Left lung (tissue), 4 donors: ENCODE measurements at regions not wholly inside any gene's neighbourhood (a gene's known extent, or its start where the extent isn't known, plus 50 kb on each side); places are given as distances from the start of the nearest gene placed in this dataset.

ENCODE experiments used
- ATAC-seq: fragments of 200-7000 bp; cut with Tn5 transposase; one replicate; pipeline ENCODE4 v1.9.1; 2020; ENCODE audit warnings: moderate library complexity
- DNase-seq, 4 donors: peaks; one replicate each; pipeline ENCODE4 v3.0.0-alpha.2; 2013 to 2020
- H3K27ac ChIP-seq, 2 donors: fragments of 200-600 bp; sonication (generic) in 1 of 2; one replicate each; pipeline versions ENCODE4 v1.5.0 to v1.8.0; 2020 to 2021
- H3K27me3 ChIP-seq, 2 donors: fragments of 200-600 bp; sonication (generic) in 1 of 2; one replicate each; pipeline versions ENCODE4 v1.5.0 to v1.8.0; 2020 to 2021
- H3K36me3 ChIP-seq, 2 donors: fragments of 200-600 bp; sonication (generic) in 1 of 2; one replicate each; pipeline versions ENCODE4 v1.5.0 to v1.8.0; 2020 to 2021
- H3K4me1 ChIP-seq, 2 donors: fragments of 200-600 bp; one replicate each; pipeline ENCODE4 v1.8.0; 2021
- H3K4me3 ChIP-seq, 2 donors: fragments of 200-600 bp; sonication (generic) in 1 of 2; one replicate each; pipeline versions ENCODE4 v1.5.0 to v1.8.0; 2020 to 2021; ENCODE audit warnings: mild to moderate bottlenecking in 1 of 2
- H3K9me3 ChIP-seq, 2 donors: fragments of 200-600 bp; sonication (generic) in 1 of 2; one replicate each; pipeline versions ENCODE4 v1.5.0 to v1.8.0; 2020 to 2021
- CTCF ChIP-seq, 2 donors: fragments of 200-600 bp; sonication (generic) in 1 of 2; IDR thresholded peaks; one replicate each; pipeline versions ENCODE4 v1.5.0 to v1.8.0; 2021; ENCODE audit warnings: antibody characterized with exemption in 2 of 2
- intact Hi-C, 2 donors: fragments of 100-400 bp; cut with DNase I; formaldehyde crosslinking; loops; one replicate each; pipeline versions ENCODE4 v1.11.2 to v1.14.2; 2022
- donor health status: DM: no; HTN: yes; CAD: no.
- donor health status: DM: no; HTN: no; CAD: no.

GRCh38 chr15:96560246-96560895, 229.9 kb downstream of the NR2F2 start:
- no peak for ATAC-seq
- H3K27ac ChIP-seq, result no peak overlapping the region
- H3K4me1 ChIP-seq, result no peaks in the 10 kb centered on the region
- no peaks in the 10 kb centered on the region for H3K9me3 ChIP-seq
- no peaks in the 10 kb centered on the region for H3K27me3 ChIP-seq
- no peak overlapping the region for H3K4me3 ChIP-seq
- intact Hi-C loops, result no loop called here
- no peaks in the 10 kb centered on the region for H3K36me3 ChIP-seq
- TF ChIP-seq CTCF (IDR thresholded peaks at IDR 0.05), result no peak
- DNase-seq, result no peak

GRCh38 chr15:96561593-96561992, 231.1 kb downstream of the NR2F2 start:
- Histone ChIP-seq H3K4me1 (no peaks in the 10 kb centered on the region), H3K27me3 (no peaks in the 10 kb centered on the region), H3K4me3 (no peak overlapping the region), H3K27ac (no peak overlapping the region), H3K9me3 (no peaks in the 10 kb centered on the region), H3K36me3 (no peaks in the 10 kb centered on the region)
- TF ChIP-seq CTCF (IDR thresholded peaks at IDR 0.05), result no peak
- ATAC-seq, result no peak
- DNase-seq, result no peak
- intact Hi-C loops, result no loop called here

GRCh38 chr15:96564546-96564945, 234.0 kb downstream of the NR2F2 start:
- Histone ChIP-seq H3K9me3 (no peaks in the 10 kb centered on the region), H3K27me3 (no peaks in the 10 kb centered on the region), H3K4me1 (no peaks in the 10 kb centered on the region), H3K4me3 (no peak overlapping the region), H3K36me3 (no peaks in the 10 kb centered on the region), H3K27ac (no peak overlapping the region)
- no peak for TF ChIP-seq CTCF (IDR thresholded peaks at IDR 0.05)
- intact Hi-C loops, result no loop called here
- DNase-seq (no peak), ATAC-seq (no peak)

- ATAC-seq (no peak), DNase-seq (no peak)
- H3K36me3 ChIP-seq, result no peaks in the 10 kb centered on the region
- intact Hi-C loops, result no loop called here
- no peaks in the 10 kb centered on the region for H3K4me1 ChIP-seq
- H3K4me3 ChIP-seq, result no peak overlapping the region
- TF ChIP-seq CTCF (IDR thresholded peaks at IDR 0.05), result no peak
- no peaks in the 10 kb centered on the region for H3K27me3 ChIP-seq
- no peaks in the 10 kb centered on the region for H3K9me3 ChIP-seq
- H3K27ac ChIP-seq, result no peak overlapping the region
Measured at GRCh38 chr15:96565266-96565665, 234.8 kb downstream of the NR2F2 start.

GRCh38 chr15:96574782-96575181, 244.3 kb downstream of the NR2F2 start:
- no peak overlapping the region for H3K27ac ChIP-seq
- no peak for DNase-seq
- no peaks in the 10 kb centered on the region for H3K4me1 ChIP-seq
- ATAC-seq, result no peak
- no peak for TF ChIP-seq CTCF (IDR thresholded peaks at IDR 0.05)
- H3K9me3 ChIP-seq, result peaks cover 0 to 2% of the 10 kb centered on the region in 2 donors
- intact Hi-C loops, result no loop called here
- H3K36me3 ChIP-seq, result no peaks in the 10 kb centered on the region
- no peaks in the 10 kb centered on the region for H3K27me3 ChIP-seq
- no peak overlapping the region for H3K4me3 ChIP-seq
